ENCODE measurements at regions not wholly inside any gene's neighbourhood (a gene's known extent, or its start where the extent isn't known, plus 50 kb on each side); places are given as distances from the start of the nearest gene placed in this dataset.

DNA sequence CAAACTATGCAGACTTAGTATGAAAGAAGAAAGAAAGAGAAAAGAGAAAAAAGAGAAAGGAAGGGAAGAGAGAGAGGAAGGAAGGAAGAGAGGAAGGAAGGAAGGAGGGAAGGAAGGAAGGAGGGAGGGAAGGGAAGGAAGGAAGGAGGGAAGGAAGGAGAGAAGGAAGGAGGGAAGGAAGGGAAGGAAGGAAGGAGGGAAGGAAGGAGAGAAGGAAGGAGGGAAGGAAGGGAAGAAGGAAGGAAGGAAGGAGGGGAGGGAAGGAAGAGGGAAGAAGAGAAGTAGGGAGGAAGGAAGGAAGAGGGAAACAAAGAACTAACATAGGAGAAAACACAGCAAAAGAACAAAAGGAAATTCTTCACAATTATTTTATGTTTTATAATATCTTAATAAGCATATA lies 502.1 kb downstream of the SOX6 start:
- H3K27ac Mint-ChIP-seq: no peak overlapping the region
- H3K9me3 Mint-ChIP-seq: no peaks in the 10 kb centered on the region
- no peaks in the 10 kb centered on the region for H3K4me1 Mint-ChIP-seq
- ChIA-PET CTCF (interaction anchor here (0.8 kb wide), 1 partner anchor 71 kb away, joined by 5 read pairs; no protein-coding TSS in a partner anchor), POLR2A (no interaction called here)
- no peak overlapping the region for H3K4me3 Mint-ChIP-seq
- no peaks in the 10 kb centered on the region for H3K36me3 Mint-ChIP-seq (ENCODE audit: low read depth)
- no peak for DNase-seq
- H3K27me3 Mint-ChIP-seq: no peaks in the 10 kb centered on the region

DNA sequence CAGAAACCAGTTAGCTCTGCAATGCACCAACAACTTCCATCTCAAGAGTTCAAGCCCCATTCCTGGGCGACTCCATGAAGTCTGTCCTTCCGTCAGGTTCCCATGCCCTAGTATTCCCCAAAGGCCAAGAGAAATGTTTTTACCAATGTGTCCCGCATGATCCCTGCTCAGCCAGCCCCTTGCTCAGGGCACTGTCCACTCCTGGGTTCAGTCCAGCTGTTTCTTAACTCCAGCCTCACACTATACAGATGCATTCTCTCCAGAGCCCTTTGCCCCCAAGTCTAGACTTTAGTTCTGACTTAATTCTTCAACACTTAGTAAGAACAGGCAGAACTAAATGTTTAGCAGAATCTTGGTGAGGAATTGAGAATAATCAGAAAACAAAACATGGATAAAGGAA lies 497.5 kb downstream of the SOX6 start:
- no peak for DNase-seq
- ChIA-PET CTCF (no interaction called here), POLR2A (no interaction called here)
- Mint-ChIP-seq H3K4me1 (no peaks in the 10 kb centered on the region), H3K4me3 (no peak overlapping the region), H3K27ac (no peak overlapping the region), H3K9me3 (peaks cover 2% of the 10 kb centered on the region), H3K27me3 (no peaks in the 10 kb centered on the region), H3K36me3 (ENCODE audit: low read depth) (no peaks in the 10 kb centered on the region)

- H3K27me3 Mint-ChIP-seq: no peaks in the 10 kb centered on the region
- no peak overlapping the region for H3K27ac Mint-ChIP-seq
- ChIA-PET CTCF (no interaction called here), POLR2A (no interaction called here)
- no peaks in the 10 kb centered on the region for H3K4me1 Mint-ChIP-seq
- no peaks in the 10 kb centered on the region for H3K36me3 Mint-ChIP-seq (ENCODE audit: low read depth)
- H3K9me3 Mint-ChIP-seq: peaks cover 2% of the 10 kb centered on the region
- H3K4me3 Mint-ChIP-seq: no peak overlapping the region
- DNase-seq: no peak
These were observed 496.9 kb downstream of the SOX6 start for GRCh38 chr11:15859411-15859810.

DNA sequence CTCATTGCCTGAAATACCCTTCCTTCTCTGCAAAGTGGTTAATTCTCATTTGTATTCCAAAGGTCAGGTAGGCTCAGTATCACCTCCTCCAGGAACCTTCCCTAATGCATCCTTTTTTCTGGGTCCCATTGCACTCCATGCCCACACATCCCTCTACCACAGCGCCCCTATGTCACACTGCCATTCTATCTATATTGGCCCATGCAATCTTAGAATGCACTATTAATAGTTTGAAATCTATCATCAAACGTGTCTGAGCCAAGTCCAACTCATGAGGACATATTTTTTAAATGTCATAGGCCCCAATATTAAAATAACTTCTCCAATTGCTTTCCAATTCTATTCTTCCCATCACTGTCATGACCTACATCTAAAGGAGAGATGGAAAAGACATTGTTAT lies 495.1 kb downstream of the SOX6 start:
- Mint-ChIP-seq H3K36me3 (ENCODE audit: low read depth) (no peaks in the 10 kb centered on the region), H3K4me3 (no peak overlapping the region), H3K9me3 (peaks cover 2% of the 10 kb centered on the region), H3K27me3 (no peaks in the 10 kb centered on the region), H3K27ac (no peak overlapping the region), H3K4me1 (no peaks in the 10 kb centered on the region)
- CTCF ChIA-PET: no interaction called here
- no peak for DNase-seq
- POLR2A ChIA-PET: no interaction called here

GRCh38 chr11:15863411-15863810 lies 492.9 kb downstream of the SOX6 start:
- POLR2A ChIA-PET: no interaction called here
- H3K27ac Mint-ChIP-seq: no peak overlapping the region
- H3K36me3 Mint-ChIP-seq (ENCODE audit: low read depth): no peaks in the 10 kb centered on the region

DNA sequence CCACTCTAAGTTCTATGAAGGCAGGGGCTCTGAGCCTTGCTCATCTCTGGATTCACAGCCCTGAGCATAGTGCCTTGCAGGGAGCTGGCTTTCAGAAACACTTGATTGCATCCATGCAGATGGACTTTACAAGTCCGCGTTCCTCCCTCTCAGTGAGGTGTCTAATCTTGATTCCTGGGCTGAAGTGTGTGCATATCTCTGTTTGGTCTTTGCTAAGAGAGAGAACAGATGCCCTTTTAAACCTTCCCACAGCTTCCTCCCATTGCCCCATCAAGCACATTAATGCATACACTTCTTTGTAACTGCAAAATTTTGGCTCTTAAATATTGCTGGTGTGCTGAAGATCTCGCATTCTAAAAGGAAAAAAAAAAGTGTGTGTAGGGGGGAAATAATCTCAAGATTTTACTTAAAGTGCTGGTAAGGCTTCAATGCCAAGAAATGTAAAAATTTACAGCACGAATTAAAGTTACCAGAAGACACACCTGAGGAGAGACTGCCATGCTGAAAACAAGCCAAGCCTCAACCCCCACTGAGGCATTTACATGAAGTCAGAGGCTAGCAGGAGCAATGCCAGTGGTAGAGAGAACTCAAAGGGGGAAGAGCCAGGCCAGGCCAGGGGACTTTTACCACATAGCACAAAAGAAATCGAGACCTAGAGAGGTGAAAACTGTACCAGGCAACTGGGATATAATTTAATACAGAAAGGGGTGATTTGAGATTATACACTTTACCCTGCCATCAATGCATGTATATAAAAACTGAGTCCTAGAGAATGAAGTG lies 492.1 kb downstream of the SOX6 start:
- POLR2A ChIA-PET: no interaction called here
- CTCF ChIA-PET: no interaction called here
- Mint-ChIP-seq H3K4me3 (no peak overlapping the region), H3K36me3 (ENCODE audit: low read depth) (no peaks in the 10 kb centered on the region), H3K4me1 (no peaks in the 10 kb centered on the region), H3K9me3 (peaks cover 2% of the 10 kb centered on the region), H3K27ac (no peak overlapping the region), H3K27me3 (no peaks in the 10 kb centered on the region)
- no peak for DNase-seq

More at GRCh38 chr11:15863411-15863810, 492.9 kb downstream of the SOX6 start:
- CTCF ChIA-PET: no interaction called here
- Mint-ChIP-seq H3K4me1 (no peaks in the 10 kb centered on the region), H3K9me3 (peaks cover 2% of the 10 kb centered on the region), H3K27me3 (no peaks in the 10 kb centered on the region), H3K4me3 (no peak overlapping the region)
- DNase-seq: no peak

DNA sequence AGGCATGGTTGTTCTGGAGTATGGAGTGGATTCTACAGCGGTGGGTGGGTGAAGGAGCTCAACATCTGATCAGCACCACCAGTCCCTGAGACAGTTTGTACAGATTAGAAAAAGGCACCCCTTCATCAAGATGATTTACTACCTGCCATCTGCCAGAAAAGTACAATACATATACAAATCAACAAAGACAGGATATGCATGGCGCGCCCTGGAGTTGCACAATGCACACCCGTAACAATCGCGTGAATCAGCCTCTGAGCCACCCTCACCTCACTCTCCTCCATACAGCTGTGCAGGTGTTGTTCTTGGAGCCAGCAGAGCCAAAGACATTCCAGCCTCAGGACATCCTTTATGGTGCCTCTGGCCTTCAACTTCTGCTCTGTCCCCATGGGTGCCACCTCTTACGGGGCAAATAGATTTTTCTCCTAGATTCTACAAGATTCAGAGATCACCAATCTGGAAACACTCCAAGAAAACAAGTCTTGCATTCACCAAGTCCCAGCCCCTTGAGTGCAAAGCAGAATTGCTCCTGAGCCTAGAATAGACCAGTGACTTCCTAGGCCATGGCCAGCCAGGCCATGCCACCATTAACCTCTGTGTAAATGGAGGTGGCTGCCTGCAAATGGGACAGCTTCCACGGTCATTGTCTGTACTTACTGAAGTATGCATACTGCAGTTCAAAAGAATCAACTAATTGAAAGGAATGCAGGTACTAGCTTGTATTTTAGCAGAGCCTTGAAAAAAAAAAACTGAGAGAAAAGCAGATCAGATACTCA lies 490.9 kb downstream of the SOX6 start:
- ChIA-PET POLR2A (no interaction called here), CTCF (no interaction called here)
- peaks cover 1% of the 10 kb centered on the region for H3K9me3 Mint-ChIP-seq
- H3K4me3 Mint-ChIP-seq: no peak overlapping the region
- H3K27me3 Mint-ChIP-seq: no peaks in the 10 kb centered on the region
- no peaks in the 10 kb centered on the region for H3K4me1 Mint-ChIP-seq
- DNase-seq: no peak
- H3K36me3 Mint-ChIP-seq (ENCODE audit: low read depth): no peaks in the 10 kb centered on the region
- H3K27ac Mint-ChIP-seq: no peak overlapping the region

GRCh38 chr11:15867871-15868270 lies 488.5 kb downstream of the SOX6 start:
- no peak overlapping the region for H3K27ac Mint-ChIP-seq
- ChIA-PET CTCF (no interaction called here), POLR2A (no interaction called here)
- no peaks in the 10 kb centered on the region for H3K36me3 Mint-ChIP-seq (ENCODE audit: low read depth)
- no peak overlapping the region for H3K4me3 Mint-ChIP-seq
- no peaks in the 10 kb centered on the region for H3K9me3 Mint-ChIP-seq
- no peaks in the 10 kb centered on the region for H3K4me1 Mint-ChIP-seq
- no peak for DNase-seq
- H3K27me3 Mint-ChIP-seq: no peaks in the 10 kb centered on the region

DNA sequence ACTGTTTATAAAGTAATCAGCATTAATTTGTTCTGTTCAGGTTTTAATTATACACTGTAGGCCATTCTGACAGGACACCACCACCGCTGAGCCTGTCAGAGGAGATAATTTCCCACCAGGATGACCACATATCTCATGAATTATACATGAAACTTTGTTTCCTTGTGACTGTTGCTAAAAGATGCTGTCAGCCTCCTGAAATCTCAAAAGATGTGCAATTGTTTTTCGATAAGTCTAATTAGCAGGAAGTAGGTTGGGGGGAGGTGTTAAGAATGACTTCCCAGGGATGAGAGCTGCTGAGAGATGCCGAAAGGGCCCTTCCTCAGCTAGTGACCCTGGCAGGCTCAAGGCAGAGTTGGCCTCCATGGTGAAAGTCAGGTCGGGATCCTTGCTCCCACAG lies 485.4 kb downstream of the SOX6 start:
- CTCF ChIA-PET: no interaction called here
- no peaks in the 10 kb centered on the region for H3K4me1 Mint-ChIP-seq
- H3K36me3 Mint-ChIP-seq (ENCODE audit: low read depth): no peaks in the 10 kb centered on the region
- no peak overlapping the region for H3K4me3 Mint-ChIP-seq
- no peaks in the 10 kb centered on the region for H3K9me3 Mint-ChIP-seq
- no peaks in the 10 kb centered on the region for H3K27me3 Mint-ChIP-seq
- DNase-seq: no peak
- no peak overlapping the region for H3K27ac Mint-ChIP-seq
- POLR2A ChIA-PET: no interaction called here

DNA sequence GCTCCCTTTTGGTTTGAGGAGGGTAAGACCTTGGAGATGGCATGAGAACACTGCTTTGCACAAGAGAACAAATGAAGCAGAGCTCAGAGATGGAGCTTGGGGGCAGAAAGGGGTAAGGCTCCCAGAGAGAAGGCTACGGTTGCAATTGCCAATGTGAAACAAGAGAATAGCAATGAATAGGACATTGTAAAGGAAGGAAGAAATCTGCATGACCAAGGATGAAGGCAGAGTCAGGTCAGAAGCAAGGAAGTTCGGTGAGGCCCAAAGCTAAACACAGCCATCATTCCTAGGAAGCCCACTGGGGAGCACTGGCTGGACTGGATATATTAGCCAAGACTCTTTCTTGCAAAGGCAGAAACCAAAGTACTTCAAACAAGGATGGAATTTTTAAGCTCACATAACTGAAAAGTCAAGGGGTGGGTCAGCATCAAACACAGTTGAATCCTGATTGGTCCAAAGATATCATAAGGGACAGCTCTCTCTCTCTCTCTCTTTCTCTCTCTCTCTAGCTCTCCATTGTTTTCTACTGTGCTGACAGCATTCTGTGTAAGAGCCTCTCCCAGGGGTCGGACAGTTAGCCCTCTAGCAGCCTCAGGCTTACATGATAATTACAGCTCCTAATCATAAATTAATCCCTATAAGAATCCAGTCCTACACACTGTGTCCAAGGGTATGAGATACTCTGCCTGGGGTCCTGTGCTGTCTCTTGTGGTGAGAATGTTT lies 484.3 kb downstream of the SOX6 start:
- POLR2A ChIA-PET: no interaction called here
- no peaks in the 10 kb centered on the region for H3K36me3 Mint-ChIP-seq (ENCODE audit: low read depth)
- CTCF ChIA-PET: no interaction called here

DNA sequence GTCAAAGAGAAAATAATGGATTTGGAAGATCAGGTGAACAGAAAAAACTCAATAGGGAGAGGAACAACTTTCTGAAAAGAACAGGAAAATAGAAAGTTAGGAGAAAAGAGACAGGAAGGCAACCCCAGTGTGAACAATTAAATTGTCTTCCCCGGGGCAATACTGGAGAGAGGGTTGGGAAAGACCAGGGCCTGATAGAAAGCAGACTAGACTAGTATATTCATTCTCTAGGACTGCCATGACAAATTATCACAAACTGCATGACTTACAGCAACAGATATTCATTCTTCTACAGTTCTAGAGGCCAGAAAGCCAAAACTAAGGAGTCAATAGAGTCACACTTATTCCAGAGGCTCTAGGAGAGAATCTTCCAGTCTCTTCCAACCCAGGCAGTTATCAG lies 482.8 kb downstream of the SOX6 start:
- H3K9me3 Mint-ChIP-seq: no peaks in the 10 kb centered on the region
- H3K36me3 Mint-ChIP-seq (ENCODE audit: low read depth): no peaks in the 10 kb centered on the region
- no peak overlapping the region for H3K27ac Mint-ChIP-seq
- POLR2A ChIA-PET: no interaction called here
- no peak for DNase-seq
- H3K4me1 Mint-ChIP-seq: no peaks in the 10 kb centered on the region
- CTCF ChIA-PET: no interaction called here
- no peaks in the 10 kb centered on the region for H3K27me3 Mint-ChIP-seq
- H3K4me3 Mint-ChIP-seq: no peak overlapping the region

More for the DNA sequence above, 484.3 kb downstream of the SOX6 start:
- Mint-ChIP-seq H3K27me3 (no peaks in the 10 kb centered on the region), H3K4me1 (no peaks in the 10 kb centered on the region), H3K9me3 (no peaks in the 10 kb centered on the region), H3K4me3 (no peak overlapping the region), H3K27ac (no peak overlapping the region)
- no peak for DNase-seq

GRCh38 chr11:15874704-15875103 lies 481.6 kb downstream of the SOX6 start:
- ChIA-PET CTCF (no interaction called here), POLR2A (no interaction called here)
- no peak overlapping the region for H3K4me3 Mint-ChIP-seq
- H3K4me1 Mint-ChIP-seq: no peaks in the 10 kb centered on the region
- H3K27me3 Mint-ChIP-seq: no peaks in the 10 kb centered on the region
- H3K9me3 Mint-ChIP-seq: no peaks in the 10 kb centered on the region
- H3K27ac Mint-ChIP-seq: no peak overlapping the region
- no peak for DNase-seq
- no peaks in the 10 kb centered on the region for H3K36me3 Mint-ChIP-seq (ENCODE audit: low read depth)

- H3K36me3 Mint-ChIP-seq (ENCODE audit: low read depth): no peaks in the 10 kb centered on the region
- H3K27me3 Mint-ChIP-seq: no peaks in the 10 kb centered on the region
- ChIA-PET POLR2A (no interaction called here), CTCF (no interaction called here)
- H3K27ac Mint-ChIP-seq: no peak overlapping the region
- DNase-seq: no peak
- H3K4me1 Mint-ChIP-seq: no peaks in the 10 kb centered on the region
- H3K4me3 Mint-ChIP-seq: no peak overlapping the region
- no peaks in the 10 kb centered on the region for H3K9me3 Mint-ChIP-seq
These were observed 481.0 kb downstream of the SOX6 start for GRCh38 chr11:15875393-15875792.

GRCh38 chr11:15875943-15876342 lies 480.4 kb downstream of the SOX6 start:
- ChIA-PET CTCF (no interaction called here), POLR2A (no interaction called here)
- Mint-ChIP-seq H3K4me1 (no peaks in the 10 kb centered on the region), H3K27ac (no peak overlapping the region), H3K4me3 (no peak overlapping the region), H3K9me3 (no peaks in the 10 kb centered on the region), H3K27me3 (no peaks in the 10 kb centered on the region), H3K36me3 (ENCODE audit: low read depth) (no peaks in the 10 kb centered on the region)
- DNase-seq: no peak

Data from activated CD4-positive, alpha-beta memory T cell treated with anti-CD3 and anti-CD28 coated beads, Interleukin-2, amount 10 ng/mL, durations not matched to agents 7 days and 5 days (primary cell).